HPDE6-E6E7 (cell line): ENCODE measurements at regions not wholly inside any gene's neighbourhood (a gene's known extent, or its start where the extent isn't known, plus 50 kb on each side); places are given as distances from the start of the nearest gene placed in this dataset.
A peak's percentile ranks its signal among the peaks of the same experiment; 100 is the strongest.
"Not testable (repeated sequence)": the region's sequence is repeated elsewhere in the genome, so short reads cannot be mapped to it uniquely, and the experiment has no call there.

Experiments
- DNase-seq: peaks from one replicate; pipeline ENCODE4 v3.0.0; 2011; ENCODE audit warnings: missing footprints; ENCODE audit errors: extremely low spot score

DNA sequence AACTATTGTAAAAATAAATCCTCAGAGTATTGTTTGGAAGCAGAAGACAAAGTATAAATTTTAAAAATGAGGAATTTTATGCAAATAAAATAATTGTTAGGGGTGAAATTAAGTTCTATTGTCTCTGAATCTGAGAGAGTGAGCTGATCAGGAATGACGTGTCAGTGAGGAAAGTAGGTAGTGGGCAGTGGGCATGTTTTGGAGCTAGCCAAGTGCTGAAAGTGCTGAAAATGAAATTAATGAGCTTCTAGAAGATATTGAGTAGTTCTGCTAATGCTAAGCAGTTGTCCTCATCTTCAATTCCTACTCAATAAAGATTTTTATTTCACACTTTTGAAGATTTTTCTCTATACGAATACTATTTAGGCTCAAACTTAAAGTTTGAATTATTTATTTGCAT is 1167.8 kb upstream of the PCDH20 start:
- DNase-seq: no peak

DNA sequence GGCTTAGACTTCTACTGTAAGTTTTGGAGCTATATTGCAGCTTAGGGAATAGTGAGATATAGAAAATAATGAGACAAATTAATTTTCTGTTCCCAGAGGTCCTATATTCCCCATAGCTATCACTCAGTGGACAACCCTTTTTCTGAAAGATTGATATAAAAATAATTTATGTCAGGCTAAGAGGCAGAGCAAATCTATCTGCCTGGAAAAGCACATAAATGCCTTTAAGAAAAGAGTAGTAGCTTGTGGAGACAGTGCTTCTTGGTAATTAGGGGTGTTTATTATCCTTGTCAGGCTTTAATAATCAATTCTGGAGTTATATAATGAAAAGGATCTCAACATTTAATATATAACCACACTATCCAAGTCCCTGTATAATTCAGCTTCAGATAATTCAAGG is 1162.8 kb upstream of the PCDH20 start:
- no peak for DNase-seq

DNA sequence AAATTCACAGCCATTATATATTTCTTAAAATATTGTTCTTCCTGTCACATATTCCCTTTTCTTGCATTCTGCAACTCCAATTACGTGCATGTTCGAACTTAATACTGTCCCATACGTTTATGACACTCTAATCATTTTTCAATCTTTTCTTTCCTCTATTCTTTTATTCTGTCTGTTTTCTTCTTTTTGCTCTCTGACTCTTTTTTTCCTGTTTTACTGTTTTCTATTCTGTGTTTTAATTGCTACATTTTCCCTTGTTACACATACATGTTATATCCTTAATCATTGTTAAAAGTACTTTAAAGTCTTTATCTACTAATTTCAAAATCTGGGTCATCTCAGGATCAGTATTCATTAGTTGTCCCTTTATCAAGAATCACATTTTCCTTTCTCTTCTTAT is 1149.1 kb upstream of the PCDH20 start:
- no peak for DNase-seq

DNA sequence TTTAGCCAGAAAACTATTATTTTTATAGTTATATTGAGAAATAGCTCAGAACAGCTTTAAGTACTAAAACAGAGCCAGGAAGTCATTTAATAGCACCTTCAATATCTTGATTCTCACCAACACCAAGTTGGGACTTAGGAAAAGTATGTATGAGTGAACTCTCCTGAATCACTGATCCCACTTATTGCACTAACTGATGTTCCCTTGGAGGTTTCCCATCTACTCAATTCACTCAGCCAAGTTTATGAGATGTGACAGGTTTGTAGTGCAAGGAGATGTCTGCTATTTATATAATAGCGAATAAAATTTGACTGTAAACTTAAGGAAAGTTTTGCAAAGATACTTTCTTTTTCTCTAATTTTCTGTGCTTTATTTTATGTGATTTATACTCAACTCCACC is 1147.6 kb upstream of the PCDH20 start:
- DNase-seq: no peak

DNA sequence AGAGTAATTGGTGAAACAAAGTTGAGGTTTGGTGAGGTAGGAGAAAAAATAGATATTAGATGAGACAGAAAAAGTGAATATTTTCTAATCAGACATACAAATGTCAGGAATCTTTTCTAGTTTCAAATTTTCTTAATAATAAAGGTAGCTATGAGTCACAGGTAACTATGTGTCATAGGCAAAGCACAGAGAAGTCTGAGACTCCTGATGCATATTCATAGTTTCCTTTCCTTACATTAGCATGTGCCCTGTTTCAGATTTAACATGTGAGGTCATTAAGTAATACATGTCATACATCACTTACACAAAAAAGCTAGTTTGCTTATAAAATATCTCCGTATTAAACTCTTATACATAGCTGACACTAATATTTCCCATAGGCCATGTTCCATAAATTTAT is 1141.3 kb upstream of the PCDH20 start:
- peak; percentile 1 for DNase-seq

DNA sequence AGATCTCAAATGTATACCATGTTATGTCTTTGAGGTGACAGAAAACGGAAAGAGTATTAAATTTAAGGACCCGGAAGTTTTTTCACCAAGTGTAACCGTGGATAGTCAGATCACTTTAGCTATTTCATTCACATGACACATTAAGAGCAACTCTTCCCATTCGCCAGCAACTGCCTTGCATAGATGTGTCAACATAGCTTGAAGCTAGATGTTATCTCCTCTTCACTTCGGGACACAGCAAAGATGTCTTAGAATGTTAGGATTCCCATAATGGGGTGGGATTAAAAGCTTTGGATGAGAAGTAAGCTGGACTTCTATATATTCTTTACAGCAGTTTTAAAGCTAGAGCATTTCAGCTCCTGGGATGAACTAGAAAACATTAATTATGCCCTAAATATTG is 1135.9 kb upstream of the PCDH20 start:
- no peak for DNase-seq

DNA sequence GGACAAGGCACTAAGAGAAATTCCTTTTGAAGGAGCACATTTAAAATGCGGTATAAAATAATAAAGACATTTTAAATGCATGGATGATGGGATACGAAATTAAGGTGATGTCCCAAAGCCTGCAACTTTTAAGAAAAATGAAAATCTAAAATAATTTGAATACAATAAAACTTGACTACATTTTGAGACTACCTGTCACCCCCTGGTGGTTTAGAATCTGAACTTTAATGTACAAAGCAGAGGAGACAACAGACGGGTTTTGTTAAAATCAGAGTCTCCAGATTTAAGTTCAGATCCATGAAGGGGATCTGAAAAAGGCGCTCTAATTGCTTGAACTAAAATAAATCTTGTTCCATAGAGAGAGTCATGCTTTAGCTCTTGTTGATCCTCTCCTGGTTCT is 1129.3 kb upstream of the PCDH20 start:
- no peak for DNase-seq

DNA sequence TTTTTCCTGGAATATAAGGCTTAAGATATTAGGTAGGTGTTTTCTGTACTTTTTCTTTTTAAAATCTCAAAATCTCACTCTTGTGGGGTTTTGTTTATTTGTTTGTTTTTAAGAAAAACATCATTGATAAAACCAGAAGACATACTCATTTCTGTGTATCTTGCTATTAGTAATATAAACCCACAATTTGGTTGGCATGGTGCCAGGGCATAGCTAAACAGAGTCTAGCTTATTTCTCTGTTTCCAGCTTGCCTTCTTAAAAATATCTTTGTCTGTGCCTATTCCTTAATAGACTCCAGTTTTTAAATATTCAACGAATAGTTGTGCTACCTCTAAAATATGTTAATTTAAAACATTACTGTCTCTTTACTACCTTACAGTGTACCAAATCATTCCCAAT is 1121.9 kb upstream of the PCDH20 start:
- DNase-seq: no peak

DNA sequence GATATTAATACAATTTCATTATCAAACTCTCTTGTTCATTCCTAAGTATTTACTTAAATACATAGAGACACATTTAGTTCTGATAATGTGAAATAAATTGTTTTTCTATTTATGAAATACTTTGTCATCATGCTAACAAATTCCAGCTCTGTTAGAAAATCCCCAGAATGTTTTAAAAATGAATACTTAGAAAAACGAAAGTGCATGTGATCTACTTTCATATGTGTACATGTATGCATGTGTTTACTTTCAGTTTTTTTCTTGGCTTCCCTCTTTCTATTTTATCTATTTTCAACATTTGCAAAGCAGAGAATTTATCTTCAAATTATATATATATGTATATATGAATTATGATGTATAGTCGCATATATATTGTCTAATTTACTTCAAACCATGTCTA is 1110.0 kb upstream of the PCDH20 start:
- no peak for DNase-seq

DNA sequence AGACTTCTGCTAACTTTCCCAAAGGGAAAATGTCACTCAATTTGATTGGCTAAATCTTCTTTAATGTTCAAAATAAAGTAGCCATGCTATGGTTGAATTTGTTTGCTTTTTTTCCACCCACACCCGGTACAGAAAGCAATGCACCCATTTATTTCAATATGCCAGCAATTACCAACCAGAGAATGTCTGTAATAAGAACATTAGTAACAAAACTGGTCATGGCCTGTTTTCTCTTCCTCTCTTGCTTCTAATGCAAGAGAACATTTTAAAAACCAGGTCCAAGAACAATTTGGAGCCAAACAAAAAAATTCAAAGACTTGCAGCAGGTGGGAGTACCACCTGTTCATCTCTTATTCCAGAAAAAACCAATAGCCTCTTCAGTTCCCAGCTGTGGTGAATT is 1108.8 kb upstream of the PCDH20 start:
- no peak for DNase-seq

DNA sequence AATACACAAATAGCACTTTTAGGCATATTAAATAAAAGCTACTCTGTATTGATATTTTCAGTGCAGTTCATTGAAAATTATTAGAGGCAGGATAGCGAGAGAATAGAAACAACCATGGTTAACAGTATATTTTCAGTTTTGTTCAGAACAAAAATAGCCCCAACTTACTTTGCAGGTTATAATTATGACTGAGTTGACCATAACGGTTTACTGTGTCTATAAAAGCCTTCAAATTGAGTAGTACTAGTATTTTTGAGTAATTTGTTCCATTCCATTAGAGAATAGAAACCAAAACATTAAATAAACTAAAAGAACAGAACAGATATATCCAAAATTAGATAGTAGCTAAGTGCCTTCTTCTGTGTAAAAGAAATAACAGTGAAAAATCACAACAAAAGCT is 1108.4 kb upstream of the PCDH20 start:
- DNase-seq: no peak

DNA sequence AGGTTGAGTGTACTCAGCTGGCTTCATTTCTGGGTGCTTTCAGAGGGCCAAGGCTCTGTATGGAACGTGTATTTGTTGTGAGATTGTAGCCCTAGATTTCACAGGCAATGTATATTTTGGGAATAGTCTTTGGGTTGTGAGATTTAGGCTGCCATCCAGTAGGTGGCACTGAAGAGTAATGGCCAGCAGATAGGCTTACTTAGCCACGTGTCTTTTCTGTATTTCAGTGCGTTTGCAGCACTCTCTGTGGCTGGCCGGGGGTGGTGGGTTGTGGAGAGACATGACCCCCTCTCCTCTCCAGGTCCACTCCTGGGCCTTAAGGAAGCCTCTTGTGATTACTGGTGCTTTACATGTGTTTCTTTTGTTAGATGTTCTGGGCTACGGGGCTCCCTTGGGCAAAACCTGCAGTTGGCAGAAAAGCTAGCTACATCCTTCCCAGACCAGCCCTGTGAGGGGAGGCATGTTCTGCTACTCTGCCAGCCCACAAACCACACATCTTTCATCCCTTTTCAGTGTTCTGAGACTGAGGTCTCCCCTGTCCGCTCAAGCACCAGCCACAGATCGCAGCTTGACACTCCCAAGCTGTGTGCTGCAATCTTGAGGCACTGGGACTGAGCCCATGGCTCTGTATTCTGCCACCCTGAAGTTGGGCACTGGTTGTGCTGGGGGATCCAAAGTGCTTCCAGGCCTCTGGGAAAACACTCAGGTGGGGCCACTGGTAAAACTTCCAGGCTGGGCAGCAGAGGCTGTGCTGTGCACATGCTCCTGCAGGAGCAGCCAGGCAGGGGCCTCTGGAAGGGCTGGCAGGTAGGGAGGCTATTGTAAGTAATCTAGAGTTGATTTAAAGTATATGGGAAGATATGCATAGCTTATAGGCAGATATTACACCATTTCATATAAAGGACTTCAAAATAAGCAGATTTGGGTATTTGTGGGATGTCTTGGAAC is 1096.8 kb upstream of the PCDH20 start:
- peak; percentile 3 for DNase-seq

DNA sequence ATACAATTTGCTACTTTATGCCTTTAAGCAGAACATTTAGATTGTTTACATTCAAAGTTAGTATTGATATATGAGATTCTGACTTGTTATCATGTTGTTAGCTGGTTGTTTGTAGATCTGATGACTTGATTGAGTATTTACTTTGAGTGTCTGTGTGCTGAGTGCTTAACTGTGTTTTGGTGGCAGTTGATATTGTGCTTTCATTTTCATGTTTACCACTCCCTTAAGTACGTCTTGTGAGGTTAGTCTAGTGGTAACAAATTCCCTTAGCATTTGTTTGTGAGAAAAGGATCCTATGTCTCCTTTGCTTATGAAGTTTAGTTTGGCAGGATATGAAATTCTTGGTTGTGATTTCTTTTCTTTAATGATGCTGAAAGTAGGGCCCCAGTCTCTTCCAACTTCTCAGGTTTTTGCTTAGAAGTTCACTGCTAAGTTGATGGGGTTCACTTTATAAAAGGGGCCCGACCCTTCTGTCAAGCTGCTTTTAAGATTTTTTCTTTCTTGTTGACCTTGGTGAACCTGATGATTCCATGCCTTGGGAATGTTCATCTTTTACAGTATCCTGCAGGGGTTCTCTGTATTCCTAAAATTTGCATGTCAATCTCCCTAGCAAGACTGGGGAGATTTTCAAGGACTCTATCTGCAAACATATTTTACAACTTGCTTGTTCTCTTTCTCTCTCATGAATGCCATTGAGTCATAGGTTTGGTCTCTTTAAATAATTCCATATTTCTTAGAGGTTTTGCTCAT is 1095.4 kb upstream of the PCDH20 start:
- no peak for DNase-seq

DNA sequence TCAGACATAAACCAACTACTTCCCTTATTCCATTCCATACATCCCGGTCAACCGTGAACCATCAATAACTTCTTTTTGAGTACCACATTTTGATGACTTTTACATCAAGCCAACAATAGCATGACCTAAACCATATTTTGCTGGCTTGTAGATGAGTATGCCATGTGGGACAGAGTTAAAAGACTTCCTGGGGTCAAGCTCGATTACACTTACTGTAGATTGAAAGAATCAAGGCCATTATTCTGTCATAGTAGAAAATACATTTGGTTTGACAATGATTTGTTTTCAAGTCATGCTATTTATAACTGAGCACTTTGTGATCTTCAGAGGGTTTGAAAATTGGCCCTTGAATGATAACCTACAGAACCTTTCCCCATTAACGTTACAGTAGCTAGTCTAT is 1086.9 kb upstream of the PCDH20 start:
- no peak for DNase-seq

DNA sequence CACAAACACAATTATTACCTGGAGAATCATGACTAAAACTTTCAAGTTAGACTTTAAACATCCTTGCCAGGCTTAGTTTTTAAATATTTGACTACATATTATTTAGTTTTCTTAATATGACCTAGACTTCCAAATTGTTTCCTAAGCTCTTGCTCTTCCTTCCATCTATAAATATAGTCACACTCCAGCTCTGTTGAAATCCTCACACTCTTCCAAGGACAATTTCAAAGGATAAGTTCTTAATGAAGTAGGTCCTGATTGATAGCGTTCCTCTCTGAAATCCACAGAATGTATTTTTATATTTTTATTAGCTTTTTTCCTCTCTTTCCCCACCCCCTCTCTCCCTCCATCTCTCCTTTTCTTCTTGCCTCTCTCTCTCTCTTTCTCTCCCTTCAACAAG is 1074.1 kb upstream of the PCDH20 start:
- DNase-seq: no peak

DNA sequence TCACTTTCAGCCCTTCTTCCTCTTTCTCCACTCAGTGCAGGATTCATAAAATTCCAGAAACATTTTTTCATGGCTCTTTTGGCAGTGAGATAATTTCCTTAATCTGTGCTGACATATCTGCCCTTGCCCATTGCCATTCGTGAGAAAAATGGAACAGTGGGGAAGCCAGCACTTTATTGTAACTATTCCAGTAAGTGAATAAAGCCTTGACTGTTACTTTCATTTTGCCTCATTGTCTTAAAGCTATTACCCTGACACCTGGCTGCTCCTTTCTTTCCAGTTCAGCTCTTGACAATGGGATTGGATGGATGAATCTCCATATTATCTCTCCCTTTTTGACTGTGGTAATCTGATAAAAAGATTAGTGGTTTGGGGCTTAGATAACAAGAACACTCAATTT is 1068.1 kb upstream of the PCDH20 start:
- no peak for DNase-seq

DNA sequence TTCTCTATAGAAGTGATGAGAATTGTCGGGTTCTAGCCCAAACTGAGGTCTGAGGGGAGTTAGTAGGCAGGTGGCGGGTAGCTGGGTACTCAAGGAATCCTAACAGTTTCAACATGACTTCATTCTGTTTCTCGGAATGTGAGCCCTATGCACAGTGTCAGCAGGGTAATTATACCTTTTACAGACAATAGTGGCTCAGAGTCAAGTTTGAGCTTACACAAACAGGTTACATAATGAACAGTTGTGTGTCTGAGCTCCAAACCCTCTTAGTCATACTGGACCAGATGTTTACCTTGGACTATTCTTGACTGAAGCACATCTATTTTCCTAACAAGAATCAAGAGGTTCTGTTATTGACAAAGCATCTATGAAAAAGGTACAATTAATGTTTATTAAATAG is 1066.7 kb upstream of the PCDH20 start:
- DNase-seq: no peak

DNA sequence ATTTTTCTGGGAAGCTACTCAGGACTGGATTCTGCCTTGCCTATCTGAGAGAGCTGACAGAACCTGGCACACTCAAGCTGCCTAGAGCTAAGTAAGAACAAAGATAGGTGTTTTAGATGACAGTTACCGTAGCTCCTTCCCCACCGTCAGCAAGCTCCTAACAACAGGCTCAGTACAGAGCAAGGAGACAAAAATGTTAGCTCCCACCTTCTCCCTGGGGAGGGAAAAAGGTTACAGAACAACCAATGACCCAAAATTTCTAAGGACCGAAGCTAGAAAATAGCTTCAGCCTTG is 1058.2 kb upstream of the PCDH20 start:
- DNase-seq: no peak

DNA sequence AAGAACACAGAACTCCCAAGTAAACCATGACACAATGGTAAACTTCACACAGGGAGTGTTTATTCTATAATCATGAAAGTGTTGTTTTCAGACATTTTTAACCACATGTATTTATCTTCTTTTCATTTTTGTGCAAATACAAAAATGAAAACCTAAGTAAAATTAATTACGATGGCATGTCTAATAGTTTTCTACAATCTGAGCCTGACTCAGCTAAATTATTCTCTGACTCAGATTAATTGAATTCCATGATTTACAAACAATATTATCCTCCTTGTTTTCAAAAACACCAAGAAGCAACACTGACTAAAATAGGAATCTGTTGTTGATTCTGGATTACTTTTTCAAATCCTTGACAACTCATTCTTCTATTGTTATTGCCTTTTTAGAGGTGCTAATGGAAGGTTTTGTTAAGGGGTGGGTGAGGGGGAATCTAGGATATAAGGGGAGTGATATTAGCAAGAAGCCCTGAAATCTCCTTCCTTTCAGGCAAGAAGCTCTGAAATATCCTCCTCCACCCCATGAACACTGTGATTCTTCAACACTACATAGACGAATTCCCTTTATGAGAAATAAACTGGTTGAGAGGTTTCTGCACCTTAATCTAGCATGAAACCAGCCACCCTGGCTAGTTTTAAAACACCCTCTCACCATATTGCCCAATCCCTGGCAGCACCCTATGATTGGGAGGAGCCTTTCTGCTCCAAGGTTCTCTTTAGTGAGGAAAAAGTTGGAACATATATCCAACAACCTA is 1057.7 kb upstream of the PCDH20 start:
- DNase-seq: no peak

DNA sequence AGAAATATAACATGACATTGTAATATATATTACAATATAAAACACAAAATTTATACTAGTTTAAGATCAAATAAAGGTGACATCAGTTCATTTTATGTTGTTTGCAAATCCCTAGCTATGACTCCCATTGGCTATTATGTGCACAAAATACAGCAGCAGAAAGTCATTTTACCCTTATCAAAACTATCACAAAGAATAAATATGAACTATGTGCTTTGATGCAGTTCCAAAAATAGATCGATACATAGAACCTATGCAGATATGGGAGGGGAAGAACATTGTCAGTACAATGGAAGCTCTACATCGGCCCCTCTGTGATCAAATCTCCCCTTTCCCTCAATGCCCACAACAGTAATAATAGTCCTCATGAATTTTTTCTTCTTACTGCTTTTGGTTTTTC is 1038.1 kb upstream of the PCDH20 start:
- no peak for DNase-seq

DNA sequence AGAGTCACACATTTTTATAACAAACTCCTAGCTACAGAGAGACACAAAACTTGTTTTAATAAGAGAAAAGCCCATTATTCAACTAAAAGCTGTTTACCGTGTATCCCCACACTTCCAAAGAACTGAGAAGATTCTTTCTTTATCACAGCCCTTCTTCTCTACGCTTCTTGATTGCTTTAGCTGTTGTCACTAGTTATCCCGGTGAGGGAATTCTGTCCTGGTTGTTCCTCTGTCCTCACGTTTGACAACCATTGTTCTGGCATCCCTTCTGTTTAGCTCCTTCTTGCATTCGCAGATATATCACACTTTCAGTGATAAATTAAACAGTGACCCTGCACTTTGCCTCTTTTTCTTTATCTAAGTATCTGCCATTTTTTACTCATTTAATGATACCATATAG is 1035.1 kb upstream of the PCDH20 start:
- DNase-seq: no peak

DNA sequence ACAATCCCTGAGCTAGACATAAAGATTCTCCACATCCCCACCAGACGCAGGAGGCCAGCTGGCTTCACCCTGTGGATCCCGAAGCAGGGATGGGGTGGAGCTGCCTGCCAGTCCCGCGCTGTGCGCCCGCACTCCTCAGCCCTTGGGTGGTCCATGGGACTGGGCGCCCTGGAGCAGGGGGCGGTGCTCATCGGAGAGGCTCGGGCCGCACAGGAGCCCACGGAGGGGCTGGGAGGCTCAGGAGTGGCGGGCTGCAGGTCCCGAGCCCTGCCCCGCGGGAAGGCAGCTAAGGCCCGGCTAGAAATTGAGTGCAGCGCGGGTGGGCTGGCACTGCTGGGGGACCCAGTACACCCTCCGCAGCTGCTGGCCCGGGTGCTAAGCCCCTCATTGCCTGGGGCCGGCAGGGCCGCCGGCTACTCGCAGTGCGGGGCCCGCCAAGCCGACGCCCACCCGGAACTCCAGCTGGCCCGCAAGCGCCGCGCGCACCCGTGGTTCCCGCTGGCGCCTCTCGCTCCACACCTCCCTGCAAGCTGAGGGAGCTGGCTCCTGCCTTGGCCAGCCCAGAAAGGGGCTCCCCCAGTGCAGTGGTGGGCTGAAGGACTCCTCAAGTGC is 1032.2 kb upstream of the PCDH20 start:
- not testable (repeated sequence) for DNase-seq
